ENCODE measurements at regions not wholly inside any gene's neighbourhood (a gene's known extent, or its start where the extent isn't known, plus 50 kb on each side); places are given as distances from the start of the nearest gene placed in this dataset.
"Not testable (repeated sequence)": the region's sequence is repeated elsewhere in the genome, so short reads cannot be mapped to it uniquely, and the experiment has no call there.

GRCh38 chr5:92941806-92942205, 639.2 kb downstream of the NR2F1-AS1 start (continued):
- TF ChIP-seq, protein P1, sequence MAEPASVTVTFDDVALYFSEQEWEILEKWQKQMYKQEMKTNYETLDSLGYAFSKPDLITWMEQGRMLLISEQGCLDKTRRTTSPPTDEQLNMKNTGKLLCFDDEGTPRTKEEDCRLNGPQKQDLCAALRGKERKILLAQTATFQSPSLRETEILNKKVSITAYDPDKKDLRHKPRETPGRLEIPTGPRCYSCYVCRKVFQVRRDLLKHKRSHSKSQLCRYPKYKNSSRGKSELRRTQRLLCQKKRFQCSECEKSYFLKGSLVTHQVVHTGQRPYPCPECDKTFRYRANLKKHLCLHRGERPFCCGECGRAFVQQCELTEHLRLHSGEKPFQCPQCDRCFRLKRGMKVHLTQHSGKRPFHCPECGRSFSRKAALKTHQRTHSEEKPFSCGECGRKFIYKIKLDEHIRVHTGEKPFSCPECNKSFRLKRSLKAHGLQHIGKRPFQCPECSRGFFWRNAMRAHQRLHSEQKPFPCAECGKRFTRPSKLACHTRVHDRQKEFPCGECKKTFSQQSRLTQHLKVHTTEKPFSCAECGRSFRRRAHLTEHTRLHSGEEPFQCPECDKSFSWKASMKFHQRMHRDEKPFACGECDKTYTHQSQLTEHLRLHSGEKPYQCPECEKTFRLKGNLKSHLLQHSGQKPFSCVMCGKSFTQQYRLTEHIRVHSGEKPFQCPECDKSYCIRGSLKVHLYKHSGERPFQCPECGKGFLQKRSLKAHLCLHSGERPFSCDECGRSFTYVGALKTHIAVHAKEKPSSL (CRISPR knock-in tag; conservative IDR thresholded peaks at IDR 0.05) = no peak

- DNase-seq (ENCODE audit: low spot score) = no peak
- CTCF ChIA-PET = no interaction called here
- Mint-ChIP-seq H3K4me1 (peaks cover 9% of the 10 kb centered on the region), H3K27ac (0 out of 2 replicates have a peak overlapping the region, but pooled peaks have one; percentile 75), H3K36me3 (no peaks in the 10 kb centered on the region), H3K27me3 (ENCODE audit: low read depth) (no peaks in the 10 kb centered on the region), H3K4me3 (no peak overlapping the region), H3K9me3 (no peaks in the 10 kb centered on the region)
- POLR2A ChIA-PET = no interaction called here
- TF ChIP-seq CREB1 (CRISPR knock-in tag; IDR thresholded peaks at IDR 0.05) (no peak), HMGA2 (CRISPR knock-in tag; IDR thresholded peaks at IDR 0.05) (no peak), NFYB (CRISPR knock-in tag; conservative IDR thresholded peaks at IDR 0.05; ENCODE audit: low read depth) (no peak), ATF3 (CRISPR knock-in tag; conservative IDR thresholded peaks at IDR 0.05) (no peak), RORB (CRISPR knock-in tag; IDR thresholded peaks at IDR 0.05) (no peak), ZNF263 (CRISPR knock-in tag; IDR thresholded peaks at IDR 0.05; ENCODE audit: low read depth) (no peak), ATF6 (CRISPR knock-in tag; IDR thresholded peaks at IDR 0.05) (no peak), ZNF416 (CRISPR knock-in tag; IDR thresholded peaks at IDR 0.05) (no peak), ZBTB43 (CRISPR knock-in tag; IDR thresholded peaks at IDR 0.05) (no peak), NR1H2 (CRISPR knock-in tag; IDR thresholded peaks at IDR 0.05) (no peak), NFATC4 (CRISPR knock-in tag; IDR thresholded peaks at IDR 0.05) (no peak), ELF4 (CRISPR knock-in tag; IDR thresholded peaks at IDR 0.05; ENCODE audit: low read depth) (no peak)
- TF ChIP-seq, protein P2, sequence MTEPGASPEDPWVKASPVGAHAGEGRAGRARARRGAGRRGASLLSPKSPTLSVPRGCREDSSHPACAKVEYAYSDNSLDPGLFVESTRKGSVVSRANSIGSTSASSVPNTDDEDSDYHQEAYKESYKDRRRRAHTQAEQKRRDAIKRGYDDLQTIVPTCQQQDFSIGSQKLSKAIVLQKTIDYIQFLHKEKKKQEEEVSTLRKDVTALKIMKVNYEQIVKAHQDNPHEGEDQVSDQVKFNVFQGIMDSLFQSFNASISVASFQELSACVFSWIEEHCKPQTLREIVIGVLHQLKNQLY (CRISPR knock-in tag; IDR thresholded peaks at IDR 0.05) = no peak
- TF ChIP-seq, protein P3, sequence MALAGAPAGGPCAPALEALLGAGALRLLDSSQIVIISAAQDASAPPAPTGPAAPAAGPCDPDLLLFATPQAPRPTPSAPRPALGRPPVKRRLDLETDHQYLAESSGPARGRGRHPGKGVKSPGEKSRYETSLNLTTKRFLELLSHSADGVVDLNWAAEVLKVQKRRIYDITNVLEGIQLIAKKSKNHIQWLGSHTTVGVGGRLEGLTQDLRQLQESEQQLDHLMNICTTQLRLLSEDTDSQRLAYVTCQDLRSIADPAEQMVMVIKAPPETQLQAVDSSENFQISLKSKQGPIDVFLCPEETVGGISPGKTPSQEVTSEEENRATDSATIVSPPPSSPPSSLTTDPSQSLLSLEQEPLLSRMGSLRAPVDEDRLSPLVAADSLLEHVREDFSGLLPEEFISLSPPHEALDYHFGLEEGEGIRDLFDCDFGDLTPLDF (CRISPR knock-in tag; IDR thresholded peaks at IDR 0.05) = no peak
- TF ChIP-seq, protein P4, sequence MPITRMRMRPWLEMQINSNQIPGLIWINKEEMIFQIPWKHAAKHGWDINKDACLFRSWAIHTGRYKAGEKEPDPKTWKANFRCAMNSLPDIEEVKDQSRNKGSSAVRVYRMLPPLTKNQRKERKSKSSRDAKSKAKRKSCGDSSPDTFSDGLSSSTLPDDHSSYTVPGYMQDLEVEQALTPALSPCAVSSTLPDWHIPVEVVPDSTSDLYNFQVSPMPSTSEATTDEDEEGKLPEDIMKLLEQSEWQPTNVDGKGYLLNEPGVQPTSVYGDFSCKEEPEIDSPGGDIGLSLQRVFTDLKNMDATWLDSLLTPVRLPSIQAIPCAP (CRISPR knock-in tag; IDR thresholded peaks at IDR 0.05) = no peak
- TF ChIP-seq, protein P5, sequence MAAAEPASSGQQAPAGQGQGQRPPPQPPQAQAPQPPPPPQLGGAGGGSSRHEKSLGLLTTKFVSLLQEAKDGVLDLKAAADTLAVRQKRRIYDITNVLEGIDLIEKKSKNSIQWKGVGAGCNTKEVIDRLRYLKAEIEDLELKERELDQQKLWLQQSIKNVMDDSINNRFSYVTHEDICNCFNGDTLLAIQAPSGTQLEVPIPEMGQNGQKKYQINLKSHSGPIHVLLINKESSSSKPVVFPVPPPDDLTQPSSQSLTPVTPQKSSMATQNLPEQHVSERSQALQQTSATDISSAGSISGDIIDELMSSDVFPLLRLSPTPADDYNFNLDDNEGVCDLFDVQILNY (CRISPR knock-in tag; IDR thresholded peaks at IDR 0.05) = no peak
- TF ChIP-seq, protein P6, sequence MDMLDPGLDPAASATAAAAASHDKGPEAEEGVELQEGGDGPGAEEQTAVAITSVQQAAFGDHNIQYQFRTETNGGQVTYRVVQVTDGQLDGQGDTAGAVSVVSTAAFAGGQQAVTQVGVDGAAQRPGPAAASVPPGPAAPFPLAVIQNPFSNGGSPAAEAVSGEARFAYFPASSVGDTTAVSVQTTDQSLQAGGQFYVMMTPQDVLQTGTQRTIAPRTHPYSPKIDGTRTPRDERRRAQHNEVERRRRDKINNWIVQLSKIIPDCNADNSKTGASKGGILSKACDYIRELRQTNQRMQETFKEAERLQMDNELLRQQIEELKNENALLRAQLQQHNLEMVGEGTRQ (CRISPR knock-in tag; IDR thresholded peaks at IDR 0.05) = no peak
- TF ChIP-seq, protein P7, sequence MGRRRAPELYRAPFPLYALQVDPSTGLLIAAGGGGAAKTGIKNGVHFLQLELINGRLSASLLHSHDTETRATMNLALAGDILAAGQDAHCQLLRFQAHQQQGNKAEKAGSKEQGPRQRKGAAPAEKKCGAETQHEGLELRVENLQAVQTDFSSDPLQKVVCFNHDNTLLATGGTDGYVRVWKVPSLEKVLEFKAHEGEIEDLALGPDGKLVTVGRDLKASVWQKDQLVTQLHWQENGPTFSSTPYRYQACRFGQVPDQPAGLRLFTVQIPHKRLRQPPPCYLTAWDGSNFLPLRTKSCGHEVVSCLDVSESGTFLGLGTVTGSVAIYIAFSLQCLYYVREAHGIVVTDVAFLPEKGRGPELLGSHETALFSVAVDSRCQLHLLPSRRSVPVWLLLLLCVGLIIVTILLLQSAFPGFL (CRISPR knock-in tag; IDR thresholded peaks at IDR 0.05; ENCODE audit: borderline replicate concordance) = no peak
- ATAC-seq = peak; percentile 62; the same call in 1 of the 2 replicates
Measured at GRCh38 chr5:92939428-92939827, 641.6 kb downstream of the NR2F1-AS1 start.

DNA sequence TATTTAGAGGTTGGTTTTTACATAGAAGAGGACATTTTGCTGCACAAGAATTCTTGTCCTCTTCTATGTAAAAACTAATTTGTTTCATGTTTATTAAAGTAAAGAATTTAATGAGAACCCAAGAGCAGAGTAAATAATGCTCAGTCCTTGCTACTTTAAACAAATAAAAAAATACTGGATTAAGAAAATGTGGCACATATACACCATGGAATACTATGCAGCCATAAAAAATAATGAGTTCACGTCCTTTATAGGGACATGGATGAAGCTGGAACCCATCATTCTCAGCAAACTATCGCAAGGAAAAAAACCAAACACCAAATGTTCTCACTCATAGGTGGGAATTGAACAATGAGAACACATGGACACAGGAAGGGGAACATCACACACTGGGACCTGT, 643.6 kb downstream of the NR2F1-AS1 start:
- DNase-seq (ENCODE audit: low spot score); H3K9me3 Mint-ChIP-seq; H3K27me3 Mint-ChIP-seq (ENCODE audit: low read depth); CTCF ChIA-PET; H3K4me3 Mint-ChIP-seq; H3K36me3 Mint-ChIP-seq; POLR2A ChIA-PET; H3K27ac Mint-ChIP-seq; ATAC-seq: not testable (repeated sequence)
- H3K4me1 Mint-ChIP-seq = peaks cover 11% of the 10 kb centered on the region
